Hematopoietic multipotent progenitor cell treated with erythropoietin and hydrocortisone succinate and interleukin-3 and kit ligand, for 6 days (in vitro differentiated cells): ENCODE measurements at regions not wholly inside any gene's neighbourhood (a gene's known extent, or its start where the extent isn't known, plus 50 kb on each side); places are given as distances from the start of the nearest gene placed in this dataset.
A peak's percentile ranks its signal among the peaks of the same experiment; 100 is the strongest.

Experiments used
- DNase-seq: peaks from one replicate; pipeline ENCODE4 v3.0.0-alpha.2; 2015

GRCh38 chr6:33921745-33922144 is 117.9 kb upstream of the MLN start:
- DNase-seq: no peak

GRCh38 chr6:33918175-33918695 is 114.4 kb upstream of the MLN start:
- no peak for DNase-seq

GRCh38 chr6:33915134-33915533 is 111.3 kb upstream of the MLN start:
- DNase-seq: no peak

- DNase-seq: peak; percentile 49
Observed at GRCh38 chr6:33914645-33915044, 110.8 kb upstream of the MLN start.

GRCh38 chr6:33912195-33912594 is 108.4 kb upstream of the MLN start:
- no peak for DNase-seq

- DNase-seq: no peak
Observed at GRCh38 chr6:33911488-33911887, 107.7 kb upstream of the MLN start.

- DNase-seq: no peak
Observed at GRCh38 chr6:33910594-33910993, 106.8 kb upstream of the MLN start.

GRCh38 chr6:33909737-33910136 is 105.9 kb upstream of the MLN start:
- no peak for DNase-seq

- DNase-seq: no peak
Observed at GRCh38 chr6:33908025-33908424, 104.2 kb upstream of the MLN start.

- DNase-seq: no peak
Observed at GRCh38 chr6:33907227-33907626, 103.4 kb upstream of the MLN start.

GRCh38 chr6:33906439-33906838 is 102.6 kb upstream of the MLN start:
- DNase-seq: no peak

- peak; percentile 60 for DNase-seq
Observed at GRCh38 chr6:33905071-33905609, 101.3 kb upstream of the MLN start.

- no peak for DNase-seq
Observed at GRCh38 chr6:33904747-33905065, 100.9 kb upstream of the MLN start.

- peak; percentile 46 for DNase-seq
Observed at GRCh38 chr6:33904050-33904746, 100.4 kb upstream of the MLN start.

GRCh38 chr6:33903579-33903978 is 99.8 kb upstream of the MLN start:
- no peak for DNase-seq

- no peak for DNase-seq
Observed at GRCh38 chr6:33902457-33902853, 98.7 kb upstream of the MLN start.

- no peak for DNase-seq
Observed at GRCh38 chr6:33901822-33902456, 98.1 kb upstream of the MLN start.

GRCh38 chr6:33898771-33899170 is 95.0 kb upstream of the MLN start:
- DNase-seq: no peak

GRCh38 chr6:33897189-33897780 is 93.5 kb upstream of the MLN start:
- DNase-seq: no peak

- DNase-seq: no peak
Observed at GRCh38 chr6:33896391-33897188, 92.8 kb upstream of the MLN start.

- no peak for DNase-seq
Observed at GRCh38 chr6:33895988-33896387, 92.2 kb upstream of the MLN start.

GRCh38 chr6:33895296-33895695 is 91.5 kb upstream of the MLN start:
- no peak for DNase-seq

GRCh38 chr6:33894438-33894837 is 90.6 kb upstream of the MLN start:
- no peak for DNase-seq
